B cell (primary cell): ENCODE measurements at regions not wholly inside any gene's neighbourhood (a gene's known extent, or its start where the extent isn't known, plus 50 kb on each side); places are given as distances from the start of the nearest gene placed in this dataset.

ENCODE experiments used
- ATAC-seq: fragments of 200-7000 bp; cut with Tn5 transposase; one replicate; pipeline ENCODE4 v1.10.0; 2021; ENCODE audit warnings: low read depth, mild to moderate bottlenecking, moderate number of reproducible peaks, moderate library complexity
- CTCF ChIA-PET: fragments of 350-600 bp; sonication (Branson Sonifier 250); formaldehyde crosslinking; loops from one replicate; lab custom pipeline; 2021; ENCODE audit warnings: antibody characterized with exemption, inconsistent platforms; lab: Charles Lee
- POLR2A ChIA-PET: fragments of 350-600 bp; sonication (Branson Sonifier 250); formaldehyde crosslinking; loops from one replicate; lab custom pipeline; 2021; ENCODE audit warnings: antibody characterized with exemption; lab: Charles Lee
- DNase-seq: peaks from one replicate; pipeline ENCODE4 v3.0.0; 2013
- H2AFZ ChIP-seq: 2 replicates; pipeline ENCODE4 v1.6.1; 2012; ENCODE audit warnings: mild to moderate bottlenecking, low read depth, low read length; ENCODE audit not compliant: insufficient read depth, poor library complexity, severe bottlenecking
- H3K27ac ChIP-seq, 2 donors: 1 replicate in 1 of 2; 2 replicates in 1 of 2; pipeline ENCODE4 v1.5.1; 2012 to 2013; ENCODE audit warnings: low read length in 2 of 2, mild to moderate bottlenecking in 2 of 2, moderate library complexity in 1 of 2
- H3K27me3 ChIP-seq, 4 experiments: fragments of 200-600 bp in 1 of 4; sonication (generic) in 1 of 4; replicated peaks in 1 of 4; 1 replicate in 2 of 4; 2 replicates in 2 of 4; pipeline versions ENCODE4 v1.6.1 to v1.7.0; 2013 to 2016; ENCODE audit warnings: low read length in 3 of 4, mild to moderate bottlenecking in 2 of 4, mixed read lengths in 1 of 4, moderate library complexity in 1 of 4; ENCODE audit not compliant: insufficient read depth in 4 of 4, control insufficient read depth in 3 of 4; ENCODE audit errors: control extremely low read depth in 1 of 4
- H3K36me3 ChIP-seq, 2 experiments: replicated peaks in 1 of 2; 1 replicate in 1 of 2; 2 replicates in 1 of 2; pipeline versions ENCODE4 v1.6.1 to v1.7.1; 2013; ENCODE audit warnings: low read length in 1 of 2; ENCODE audit not compliant: insufficient read depth in 2 of 2, control insufficient read depth in 1 of 2; ENCODE audit errors: control extremely low read depth in 1 of 2, extremely low read depth in 1 of 2
- H3K4me1 ChIP-seq, 2 donors: fragments of 200-600 bp in 1 of 2; sonication (generic) in 1 of 2; 1 replicate in 1 of 2; 2 replicates in 1 of 2; pipeline versions ENCODE4 v1.5.1 to v1.6.1; 2013 to 2017; ENCODE audit warnings: low read length in 2 of 2; ENCODE audit not compliant: control insufficient read depth in 2 of 2, insufficient read depth in 2 of 2
- H3K4me2 ChIP-seq: replicated peaks from 2 replicates; pipeline ENCODE3; 2012; ENCODE audit warnings: mild to moderate bottlenecking, low read depth, low read length; ENCODE audit not compliant: poor library complexity, severe bottlenecking
- H3K4me3 ChIP-seq, 5 experiments: fragments of 200-600 bp in 1 of 5; sonication (generic) in 1 of 5; 1 replicate in 3 of 5; 2 replicates in 2 of 5; pipeline versions ENCODE4 v1.5.1 to v1.7.0; 2011 to 2016; ENCODE audit warnings: low read length in 4 of 5, mild to moderate bottlenecking in 4 of 5, low read depth in 2 of 5, control low read depth in 1 of 5, moderate library complexity in 1 of 5; ENCODE audit not compliant: insufficient read depth in 1 of 5; ENCODE audit errors: control extremely low read depth in 1 of 5, extremely low read depth in 1 of 5
- H3K79me2 ChIP-seq: fragments of 200-600 bp; sonication (generic); one replicate; pipeline ENCODE4 v1.6.0; 2016; ENCODE audit warnings: low read length; ENCODE audit not compliant: control insufficient read depth, insufficient read depth
- H3K9ac ChIP-seq: fragments of 200-600 bp; sonication (generic); 2 replicates; pipeline ENCODE4 v1.6.1; 2017; ENCODE audit warnings: mild to moderate bottlenecking, low read length, moderate library complexity
- H3K9me3 ChIP-seq, 3 donors: one replicate each; pipeline versions ENCODE4 v1.6.1 to v1.7.1; 2013; ENCODE audit warnings: low read length in 2 of 3; ENCODE audit not compliant: control insufficient read depth in 2 of 3, insufficient read depth in 1 of 3; ENCODE audit errors: control extremely low read depth in 1 of 3
- H4K20me1 ChIP-seq: 2 replicates; pipeline ENCODE4 v1.6.0; 2012; ENCODE audit warnings: mild to moderate bottlenecking, low read length; ENCODE audit not compliant: insufficient read depth, control insufficient read depth, poor library complexity, severe bottlenecking
- H3K27ac Mint-ChIP-seq: one replicate; pipeline ENCODE4 v1.8.0; 2021; ENCODE audit warnings: mixed read lengths
- H3K27me3 Mint-ChIP-seq: one replicate; pipeline ENCODE4 v1.8.0; 2021; ENCODE audit warnings: mixed read lengths
- H3K4me1 Mint-ChIP-seq: one replicate; pipeline ENCODE4 v1.8.0; 2021; ENCODE audit warnings: mixed read lengths
- H3K4me3 Mint-ChIP-seq: one replicate; pipeline ENCODE4 v1.8.0; 2021; ENCODE audit warnings: mixed read lengths
- H3K9me3 Mint-ChIP-seq: one replicate; pipeline ENCODE4 v1.8.0; 2022; ENCODE audit warnings: mixed read lengths; ENCODE audit not compliant: insufficient read depth
- EZH2 ChIP-seq: IDR thresholded peaks from 2 replicates; pipeline ENCODE4 v1.6.1; 2012; ENCODE audit warnings: borderline replicate concordance, low read depth, mild to moderate bottlenecking, moderate library complexity, low read length; ENCODE audit not compliant: insufficient read depth, poor library complexity, severe bottlenecking
- WGBS: methylation state at CpG from one replicate; pipeline ENCODE4 v1.1.5; 2013; ENCODE audit warnings: missing lambda C conversion rate; ENCODE audit not compliant: insufficient coverage; 5-methylcytosine and 5-hydroxymethylcytosine counted together
- intact Hi-C: fragments of 100-400 bp; cut with micrococcal nuclease; formaldehyde crosslinking; loops from one replicate; pipeline ENCODE4 v1.10.0; 2022
- TF ChIP-seq, protein P1 (sequence below): fragments of 200-600 bp; IDR thresholded peaks from one replicate; pipeline ENCODE4 v1.8.0; 2022; ENCODE audit warnings: antibody characterized with exemption, mild to moderate bottlenecking

DNA sequence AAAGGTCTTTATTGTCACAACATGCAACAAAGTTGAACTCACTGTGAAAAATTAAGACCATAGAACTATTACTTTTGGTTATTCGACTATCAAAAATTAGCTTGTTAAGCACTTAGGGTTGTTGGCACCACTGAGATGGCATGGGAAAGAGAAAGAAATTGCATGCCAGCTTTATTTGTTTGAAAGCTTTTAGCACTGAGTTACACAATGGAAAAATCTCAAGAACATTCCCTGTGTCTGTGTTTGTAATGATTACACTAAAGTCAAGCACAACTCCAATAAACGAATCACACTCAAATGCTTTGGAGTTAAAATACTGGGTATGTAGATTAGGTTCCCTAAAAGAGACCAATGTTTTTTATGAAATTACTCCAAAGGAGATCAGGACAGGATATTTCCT lies 158.6 kb upstream of the COL8A1 start:
- Histone ChIP-seq H3K79me2 (no peaks in the 10 kb centered on the region), H3K4me2 (no peak overlapping the region), H3K4me1 (no peaks in the 10 kb centered on the region), H2AFZ (no peak overlapping the region), H3K27ac (no peak overlapping the region), H3K4me3 (no peak overlapping the region), H3K9ac (no peak overlapping the region), H3K27me3 (no peaks in the 10 kb centered on the region), H3K9me3 (peaks cover 0 to 4% (median 0%) of the 10 kb centered on the region in 3 donors), H4K20me1 (no peaks in the 10 kb centered on the region), H3K36me3 (no peaks in the 10 kb centered on the region)
- Mint-ChIP-seq H3K27ac (no peak overlapping the region), H3K4me1 (no peaks in the 10 kb centered on the region), H3K27me3 (no peaks in the 10 kb centered on the region), H3K4me3 (no peak overlapping the region), H3K9me3 (no peaks in the 10 kb centered on the region)
- 100% methylated on average over 1 of the region's 2 CpGs for WGBS
- TF ChIP-seq, protein P1, sequence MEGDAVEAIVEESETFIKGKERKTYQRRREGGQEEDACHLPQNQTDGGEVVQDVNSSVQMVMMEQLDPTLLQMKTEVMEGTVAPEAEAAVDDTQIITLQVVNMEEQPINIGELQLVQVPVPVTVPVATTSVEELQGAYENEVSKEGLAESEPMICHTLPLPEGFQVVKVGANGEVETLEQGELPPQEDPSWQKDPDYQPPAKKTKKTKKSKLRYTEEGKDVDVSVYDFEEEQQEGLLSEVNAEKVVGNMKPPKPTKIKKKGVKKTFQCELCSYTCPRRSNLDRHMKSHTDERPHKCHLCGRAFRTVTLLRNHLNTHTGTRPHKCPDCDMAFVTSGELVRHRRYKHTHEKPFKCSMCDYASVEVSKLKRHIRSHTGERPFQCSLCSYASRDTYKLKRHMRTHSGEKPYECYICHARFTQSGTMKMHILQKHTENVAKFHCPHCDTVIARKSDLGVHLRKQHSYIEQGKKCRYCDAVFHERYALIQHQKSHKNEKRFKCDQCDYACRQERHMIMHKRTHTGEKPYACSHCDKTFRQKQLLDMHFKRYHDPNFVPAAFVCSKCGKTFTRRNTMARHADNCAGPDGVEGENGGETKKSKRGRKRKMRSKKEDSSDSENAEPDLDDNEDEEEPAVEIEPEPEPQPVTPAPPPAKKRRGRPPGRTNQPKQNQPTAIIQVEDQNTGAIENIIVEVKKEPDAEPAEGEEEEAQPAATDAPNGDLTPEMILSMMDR: no peak
- no peak for TF ChIP-seq EZH2
- DNase-seq (no peak), ATAC-seq (no peak)
- ChIA-PET CTCF (no interaction called here), POLR2A (no interaction called here)
- intact Hi-C loops: no loop called here

DNA sequence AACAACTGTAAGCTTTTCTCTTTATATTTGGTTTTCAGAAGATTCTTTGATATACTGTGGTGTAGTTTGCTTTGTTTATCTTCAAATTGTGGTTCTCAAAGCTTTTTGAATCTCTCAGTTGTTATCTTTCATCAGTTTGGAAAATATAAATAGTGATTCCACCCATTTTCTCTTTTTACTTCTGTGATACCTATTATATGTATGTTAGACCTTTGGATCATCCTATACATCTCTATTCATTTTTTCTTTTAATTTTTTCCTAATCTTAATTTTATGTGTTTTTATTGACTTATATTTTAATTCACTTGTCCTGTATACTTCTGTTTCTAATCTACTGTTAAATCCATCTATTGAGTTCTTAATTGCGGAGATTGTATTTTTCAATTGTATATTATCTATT lies 160.7 kb upstream of the COL8A1 start:
- Histone ChIP-seq H3K36me3 (no peaks in the 10 kb centered on the region), H3K4me2 (no peak overlapping the region), H3K4me3 (no peak overlapping the region), H2AFZ (no peak overlapping the region), H3K27me3 (no peaks in the 10 kb centered on the region), H3K27ac (no peak overlapping the region), H4K20me1 (no peaks in the 10 kb centered on the region), H3K4me1 (no peaks in the 10 kb centered on the region), H3K9ac (no peak overlapping the region), H3K79me2 (no peaks in the 10 kb centered on the region), H3K9me3 (peaks cover 0 to 4% (median 0%) of the 10 kb centered on the region in 3 donors)
- ATAC-seq: no peak
- WGBS: no CpG with 5 or more reads among the region's 1 CpG
- no peak for DNase-seq
- no peak overlapping the region for H3K4me3 Mint-ChIP-seq
- H3K27ac Mint-ChIP-seq: no peak overlapping the region
- ChIA-PET CTCF (no interaction called here), POLR2A (no interaction called here)
- intact Hi-C loops: no loop called here
- no peaks in the 10 kb centered on the region for H3K4me1 Mint-ChIP-seq
- no peaks in the 10 kb centered on the region for H3K27me3 Mint-ChIP-seq
- no peak for TF ChIP-seq EZH2
- TF ChIP-seq, protein P1: no peak
- H3K9me3 Mint-ChIP-seq: no peaks in the 10 kb centered on the region
